Erythroblast (primary cell): ENCODE measurements at regions not wholly inside any gene's neighbourhood (a gene's known extent, or its start where the extent isn't known, plus 50 kb on each side); places are given as distances from the start of the nearest gene placed in this dataset.

ENCODE experiments used
- GATA1 ChIP-seq: IDR thresholded peaks from 2 replicates; pipeline ENCODE4 v1.6.1; 2011; ENCODE audit warnings: low read depth, mild to moderate bottlenecking, control low read depth, low read length, moderate library complexity
- POLR2A ChIP-seq: IDR thresholded peaks from 2 replicates; pipeline ENCODE4 v1.6.1; 2011; ENCODE audit warnings: mild to moderate bottlenecking, low read length

GRCh38 chr13:81350056-81350455, 1009.1 kb upstream of the SPRY2 start:
- no peak for TF ChIP-seq POLR2A
- TF ChIP-seq GATA1: no peak
